ENCODE measurements at regions not wholly inside any gene's neighbourhood (a gene's known extent, or its start where the extent isn't known, plus 50 kb on each side); places are given as distances from the start of the nearest gene placed in this dataset.

GRCh38 chr11:121780971-121781370 lies 328.2 kb upstream of the SORL1-AS1 start:
- TF ChIP-seq EZH2phosphoT487 (IDR thresholded peaks at IDR 0.05; ENCODE audit: low read length), result no peak
- TF ChIP-seq, protein P1, sequence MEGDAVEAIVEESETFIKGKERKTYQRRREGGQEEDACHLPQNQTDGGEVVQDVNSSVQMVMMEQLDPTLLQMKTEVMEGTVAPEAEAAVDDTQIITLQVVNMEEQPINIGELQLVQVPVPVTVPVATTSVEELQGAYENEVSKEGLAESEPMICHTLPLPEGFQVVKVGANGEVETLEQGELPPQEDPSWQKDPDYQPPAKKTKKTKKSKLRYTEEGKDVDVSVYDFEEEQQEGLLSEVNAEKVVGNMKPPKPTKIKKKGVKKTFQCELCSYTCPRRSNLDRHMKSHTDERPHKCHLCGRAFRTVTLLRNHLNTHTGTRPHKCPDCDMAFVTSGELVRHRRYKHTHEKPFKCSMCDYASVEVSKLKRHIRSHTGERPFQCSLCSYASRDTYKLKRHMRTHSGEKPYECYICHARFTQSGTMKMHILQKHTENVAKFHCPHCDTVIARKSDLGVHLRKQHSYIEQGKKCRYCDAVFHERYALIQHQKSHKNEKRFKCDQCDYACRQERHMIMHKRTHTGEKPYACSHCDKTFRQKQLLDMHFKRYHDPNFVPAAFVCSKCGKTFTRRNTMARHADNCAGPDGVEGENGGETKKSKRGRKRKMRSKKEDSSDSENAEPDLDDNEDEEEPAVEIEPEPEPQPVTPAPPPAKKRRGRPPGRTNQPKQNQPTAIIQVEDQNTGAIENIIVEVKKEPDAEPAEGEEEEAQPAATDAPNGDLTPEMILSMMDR (IDR thresholded peaks at IDR 0.05; ENCODE audit: low read length), result no peak
